Stimulated activated CD8-positive, alpha-beta memory T cell treated with anti-CD3 and anti-CD28 coated beads, Interleukin-15, amount 100 ng/mL, for 4 hours (primary cell): ENCODE measurements at regions not wholly inside any gene's neighbourhood (a gene's known extent, or its start where the extent isn't known, plus 50 kb on each side); places are given as distances from the start of the nearest gene placed in this dataset.
"Not testable (repeated sequence)": the region's sequence is repeated elsewhere in the genome, so short reads cannot be mapped to it uniquely, and the experiment has no call there.

Experiments used
- DNase-seq, 2 donors: peaks; one replicate each; pipeline ENCODE4 v3.0.0-alpha.2; 2020; ENCODE audit warnings: low read depth in 2 of 2

DNA sequence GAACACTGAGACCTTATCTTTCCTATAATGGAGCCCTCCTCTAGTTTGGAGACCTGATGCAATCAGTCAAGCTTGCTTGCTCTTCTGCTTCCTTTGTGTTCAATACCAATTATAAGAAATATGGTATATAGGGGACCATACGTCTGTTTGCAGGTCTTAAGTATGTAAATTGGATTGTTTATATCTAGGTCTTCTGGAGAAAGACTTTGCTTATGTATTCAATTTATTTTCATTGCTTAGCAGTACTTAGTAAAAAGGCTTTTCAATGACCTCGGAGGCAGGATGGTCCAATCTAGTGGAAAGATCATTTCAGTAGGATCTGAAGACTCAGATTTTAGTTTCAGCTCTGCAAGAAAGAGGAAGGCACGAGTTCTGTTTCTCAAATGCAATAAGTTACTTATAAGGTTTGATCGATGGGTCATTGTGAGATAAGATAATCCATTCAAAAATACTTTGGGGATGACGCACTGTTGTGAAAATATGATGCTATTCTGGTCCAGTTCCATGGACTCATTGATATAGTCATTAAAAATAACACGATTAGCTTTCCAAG is 571.6 kb downstream of the SH2D4B start:
- DNase-seq: no peak

DNA sequence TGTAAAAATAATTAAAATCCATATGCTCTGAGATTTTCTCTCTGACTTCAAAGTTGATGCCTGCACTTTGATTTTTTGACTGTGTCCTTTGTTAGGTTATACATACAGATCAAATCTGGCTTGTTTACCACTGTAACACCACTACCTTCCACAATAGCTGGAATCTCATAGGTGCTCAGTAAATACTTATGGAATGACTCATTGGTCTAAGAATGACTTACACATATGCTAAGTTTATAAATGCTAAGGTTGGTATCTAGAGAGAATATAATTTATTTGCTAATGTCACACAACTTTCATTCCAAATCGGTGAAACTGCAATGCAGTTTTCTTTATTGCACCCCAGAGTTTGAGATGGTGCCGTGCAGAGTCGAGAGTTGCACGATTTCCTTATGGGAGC is 578.5 kb downstream of the SH2D4B start:
- DNase-seq: no peak

DNA sequence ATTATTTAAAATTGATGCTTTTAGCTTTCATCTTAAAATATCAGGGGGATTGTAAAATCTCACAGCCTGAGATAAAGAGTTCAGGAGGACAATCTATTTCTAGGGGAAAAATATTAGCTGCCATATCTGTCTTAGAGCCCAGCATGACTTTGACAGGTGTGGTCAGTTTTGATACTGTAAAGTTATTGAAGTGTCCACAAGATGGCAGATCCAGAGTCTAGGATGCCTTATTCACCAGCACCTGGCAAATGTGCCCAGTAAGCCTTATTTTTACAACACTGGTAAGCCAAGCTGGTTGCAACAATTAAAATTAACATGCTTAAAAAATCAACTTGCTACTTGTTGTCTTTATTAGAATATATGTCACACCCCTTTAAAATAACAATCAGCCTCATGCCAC is 579.3 kb downstream of the SH2D4B start:
- DNase-seq: no peak

DNA sequence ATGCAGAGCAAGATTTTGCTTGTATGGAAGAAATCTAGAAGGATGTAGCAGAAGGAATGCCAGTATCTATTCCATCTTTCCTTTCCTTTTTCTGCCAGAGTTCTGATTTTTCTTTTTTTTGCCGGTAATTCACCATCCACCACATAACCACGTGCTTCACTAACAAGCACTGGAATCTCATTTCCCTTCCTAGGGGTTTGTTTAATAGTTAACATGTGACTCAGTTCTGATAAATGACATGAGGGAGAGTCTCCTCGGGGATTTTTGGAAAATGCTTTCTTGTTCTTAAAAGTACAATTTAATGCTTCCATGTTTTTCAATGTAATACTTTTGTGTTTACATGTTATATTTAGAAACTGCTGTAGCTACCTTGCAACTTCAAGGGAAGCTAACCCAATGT is 590.2 kb downstream of the SH2D4B start:
- no peak for DNase-seq

DNA sequence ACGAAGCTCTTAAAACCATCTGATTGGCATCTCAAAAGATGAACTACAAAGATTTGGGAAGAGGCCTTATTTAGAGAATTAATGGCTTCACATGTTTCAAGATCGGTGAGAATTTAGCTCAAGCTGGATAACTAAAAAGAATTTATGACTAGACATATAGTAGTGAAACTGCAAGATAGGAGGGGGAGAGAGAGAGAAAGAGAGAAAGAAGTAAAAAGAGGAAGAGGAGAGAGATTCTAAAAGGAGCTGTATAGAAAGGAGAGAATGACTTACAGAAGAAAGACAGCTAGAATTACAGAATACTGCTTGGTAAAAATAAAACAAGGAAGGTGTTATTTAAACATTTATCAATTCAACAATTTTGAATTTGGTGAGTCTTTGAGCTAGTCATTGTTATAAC is 592.3 kb downstream of the SH2D4B start:
- DNase-seq: no peak

- DNase-seq: no peak
Observed at GRCh38 chr10:81135851-81136250, 598.1 kb downstream of the SH2D4B start.

DNA sequence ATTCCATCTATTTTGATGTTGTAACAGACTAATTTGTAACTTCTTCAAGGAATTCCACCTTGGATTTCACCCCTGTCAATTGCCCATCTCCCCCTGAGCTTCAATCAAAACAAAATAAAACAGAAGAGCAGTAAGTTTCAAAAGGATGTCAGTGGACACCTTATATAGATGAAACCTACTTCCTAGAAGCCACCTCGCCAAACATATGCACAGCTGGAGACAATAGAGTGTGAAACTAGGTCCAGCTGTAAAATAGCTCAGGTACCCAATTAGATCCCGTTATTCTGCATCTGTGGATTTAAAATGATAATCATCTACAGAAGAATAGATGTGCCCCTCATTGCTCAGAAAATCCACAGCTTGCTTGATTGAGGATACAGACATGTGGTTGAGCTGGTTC is 598.6 kb downstream of the SH2D4B start:
- DNase-seq: no peak

DNA sequence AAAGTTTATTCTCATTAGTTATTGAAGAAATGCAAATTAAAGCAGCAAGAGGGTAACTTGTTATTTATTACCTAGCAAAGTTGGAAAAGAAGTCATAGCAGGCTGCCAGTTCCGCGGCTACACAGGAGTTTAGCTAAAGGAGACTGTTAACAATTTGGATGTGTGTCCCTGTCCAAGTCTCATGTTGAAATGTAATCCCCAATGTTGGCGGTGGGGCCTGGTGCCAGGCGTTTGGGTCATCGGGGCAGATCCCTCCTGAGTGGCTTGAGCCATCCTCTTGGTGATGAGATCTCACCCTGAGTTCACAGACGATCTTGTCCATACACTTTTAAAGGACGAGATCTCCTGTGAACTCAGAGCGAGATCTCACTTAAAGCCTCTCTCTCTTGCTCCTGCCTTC is 608.3 kb downstream of the SH2D4B start:
- no peak for DNase-seq

- no peak for DNase-seq
Observed at GRCh38 chr10:81146436-81146835, 608.7 kb downstream of the SH2D4B start.

- DNase-seq: no peak
Observed at GRCh38 chr10:81152656-81153055, 615.0 kb downstream of the SH2D4B start.

GRCh38 chr10:81157681-81158080 is 620.0 kb downstream of the SH2D4B start:
- no peak for DNase-seq

GRCh38 chr10:81177651-81178244 is 640.0 kb downstream of the SH2D4B start:
- no peak for DNase-seq

DNA sequence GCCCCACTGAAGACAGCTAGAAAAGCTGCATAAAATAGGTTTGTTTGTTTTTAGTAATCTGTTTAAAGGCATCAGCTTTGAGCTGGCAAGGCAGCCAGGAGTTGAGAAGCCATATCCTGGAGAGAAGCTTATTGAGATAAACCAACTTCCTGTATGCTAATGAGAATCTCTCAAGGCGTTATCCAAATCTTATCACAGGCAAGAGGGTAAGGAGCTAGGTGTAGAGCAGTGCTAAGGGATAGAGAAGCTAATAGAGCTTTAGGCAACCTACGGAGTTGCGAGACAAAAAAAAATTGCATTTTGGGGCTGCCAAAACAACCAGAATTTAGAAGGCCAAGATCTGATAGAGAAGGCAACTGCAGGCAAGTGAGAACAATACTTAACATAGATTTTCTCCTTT is 641.6 kb downstream of the SH2D4B start:
- no peak for DNase-seq

- no peak for DNase-seq
Observed at GRCh38 chr10:81179805-81180452, 642.2 kb downstream of the SH2D4B start.

DNA sequence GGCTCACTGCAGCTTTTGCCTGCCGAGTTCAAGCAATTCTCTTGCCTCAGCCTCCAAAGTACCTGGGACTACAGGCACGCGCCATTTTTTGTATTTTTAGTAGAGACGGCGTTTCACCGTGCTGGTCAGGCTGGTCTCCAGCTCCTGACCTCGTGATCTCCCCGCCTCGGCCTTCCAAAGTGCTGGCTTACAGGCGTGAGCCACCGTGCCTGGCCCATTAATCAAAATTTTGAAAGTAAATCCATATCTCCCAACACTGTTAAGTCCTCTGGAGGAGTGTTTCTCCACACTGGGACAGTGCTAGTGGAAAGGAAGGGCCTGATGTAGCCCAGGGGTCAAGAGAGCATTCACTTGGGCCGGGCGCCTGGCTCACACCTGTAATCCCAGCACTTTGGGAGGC is 644.6 kb downstream of the SH2D4B start:
- DNase-seq: no peak

DNA sequence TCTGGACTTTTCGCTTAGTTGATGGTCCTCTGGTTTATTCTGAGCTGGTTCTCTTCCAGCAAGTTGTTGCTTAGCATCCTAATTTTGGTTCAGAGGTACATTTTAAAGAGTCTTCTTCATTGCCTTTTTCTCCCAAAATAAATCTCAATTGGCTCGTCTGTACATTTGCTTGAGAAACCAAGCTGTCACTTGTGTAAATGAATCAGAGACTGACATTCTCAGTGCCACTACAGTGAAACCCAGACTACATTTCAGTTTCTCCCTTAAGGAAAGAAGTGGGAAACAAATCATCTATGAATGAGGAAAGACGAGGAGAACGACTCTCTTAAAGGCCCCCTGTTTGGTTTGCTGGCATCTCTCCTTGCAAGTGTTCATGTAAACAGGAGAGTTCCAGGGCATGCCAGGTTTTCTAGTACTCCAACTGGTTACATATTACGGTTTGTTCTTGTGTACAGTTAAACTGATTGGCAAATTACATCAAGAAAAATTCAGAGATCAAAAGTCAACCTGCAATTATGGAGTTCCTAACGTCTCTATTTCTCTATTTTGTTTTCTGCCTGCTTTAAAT is 654.6 kb downstream of the SH2D4B start:
- DNase-seq: no peak

GRCh38 chr10:81200801-81201200 is 663.1 kb downstream of the SH2D4B start:
- DNase-seq: no peak

GRCh38 chr10:81207359-81207758 is 667.6 kb upstream of the NRG3 start:
- DNase-seq: not testable (repeated sequence)

DNA sequence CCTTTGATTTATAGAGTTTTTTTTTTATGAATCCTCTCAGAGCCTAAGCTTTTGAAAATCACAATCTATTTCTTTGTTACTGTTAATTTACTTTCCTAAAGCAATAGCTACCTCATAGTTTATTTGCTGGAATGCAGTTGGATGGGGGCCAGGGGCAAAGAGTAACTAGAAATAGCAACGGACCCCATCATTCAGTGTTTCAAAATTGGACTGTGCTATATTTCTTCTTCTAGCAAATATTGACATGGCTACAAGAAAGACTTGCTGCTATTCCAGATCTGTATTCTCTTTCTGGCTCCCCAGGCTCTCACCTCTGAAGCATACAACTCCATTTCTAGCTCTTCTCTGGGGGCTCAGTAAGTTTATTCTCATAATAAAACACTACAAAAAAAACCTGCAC is 661.6 kb upstream of the NRG3 start:
- no peak for DNase-seq

GRCh38 chr10:81215498-81215897 is 659.5 kb upstream of the NRG3 start:
- no peak for DNase-seq

- DNase-seq: no peak
Observed at GRCh38 chr10:81216949-81217348, 658.0 kb upstream of the NRG3 start.

- no peak for DNase-seq
Observed at GRCh38 chr10:81218307-81218706, 656.7 kb upstream of the NRG3 start.

GRCh38 chr10:81219758-81220157 is 655.2 kb upstream of the NRG3 start:
- DNase-seq: no peak
